Keratinocyte (primary cell): ENCODE measurements at regions not wholly inside any gene's neighbourhood (a gene's known extent, or its start where the extent isn't known, plus 50 kb on each side); places are given as distances from the start of the nearest gene placed in this dataset.

ENCODE experiments used
- DNase-seq: peaks from one replicate; pipeline ENCODE4 v3.0.0-alpha.2; 2011; ENCODE audit warnings: low read depth, missing footprints, low spot score
- FAIRE-seq: peaks from 2 replicates; lab custom pipeline; 2011; peaks lifted over from hg19 to GRCh38; lab: Jason Lieb, UNC
- H2AFZ ChIP-seq: 2 replicates; pipeline ENCODE4 v1.6.0; 2012; ENCODE audit warnings: low read length, control low read depth, inconsistent platforms; ENCODE audit not compliant: control insufficient read depth
- H3K27ac ChIP-seq: 2 replicates; pipeline ENCODE4 v1.5.1; 2011; ENCODE audit warnings: low read length; ENCODE audit not compliant: control insufficient read depth, insufficient read depth
- H3K27me3 ChIP-seq: 3 replicates; pipeline ENCODE4 v1.6.0; 2011; ENCODE audit warnings: low read length; ENCODE audit not compliant: control insufficient read depth, insufficient read depth; ENCODE audit errors: extremely low read depth
- H3K36me3 ChIP-seq, 2 experiments: 2 replicates in 1 of 2; 3 replicates in 1 of 2; pipeline ENCODE4 v1.5.1; 2011; ENCODE audit warnings: low read length in 2 of 2, mild to moderate bottlenecking in 1 of 2; ENCODE audit not compliant: control insufficient read depth in 2 of 2, insufficient read depth in 2 of 2; ENCODE audit errors: extremely low read depth in 1 of 2
- H3K4me1 ChIP-seq: 3 replicates; pipeline ENCODE4 v1.5.1; 2011; ENCODE audit warnings: low read length; ENCODE audit not compliant: control insufficient read depth, insufficient read depth; ENCODE audit errors: extremely low read depth
- H3K4me2 ChIP-seq: 3 replicates; pipeline ENCODE4 v1.6.0; 2011; ENCODE audit warnings: low read depth, low read length; ENCODE audit not compliant: control insufficient read depth, insufficient read depth; ENCODE audit errors: extremely low read depth
- H3K4me3 ChIP-seq, 3 experiments: fragments of 200-600 bp in 1 of 3; sonication (generic) in 1 of 3; 2 replicates in 2 of 3; 3 replicates in 1 of 3; pipeline ENCODE4 v1.5.1; 2011 to 2016; ENCODE audit warnings: low read length in 3 of 3, mild to moderate bottlenecking in 3 of 3, control low read depth in 2 of 3, inconsistent platforms in 1 of 3, low read depth in 1 of 3, mixed read lengths in 1 of 3, mixed run types in 1 of 3, moderate library complexity in 1 of 3; ENCODE audit not compliant: control insufficient read depth in 2 of 3, insufficient read depth in 2 of 3; ENCODE audit errors: extremely low read depth in 1 of 3
- H3K79me2 ChIP-seq: 2 replicates; pipeline ENCODE4 v1.6.0; 2012; ENCODE audit warnings: low read length; ENCODE audit not compliant: control insufficient read depth, insufficient read depth
- H3K9ac ChIP-seq: 3 replicates; pipeline ENCODE4 v1.6.0; 2011; ENCODE audit warnings: low read length; ENCODE audit not compliant: control insufficient read depth, insufficient read depth; ENCODE audit errors: extremely low read depth
- H3K9me1 ChIP-seq: 3 replicates; pipeline ENCODE4 v1.6.0; 2011; ENCODE audit warnings: low read length; ENCODE audit not compliant: control insufficient read depth, insufficient read depth; ENCODE audit errors: extremely low read depth
- H3K9me3 ChIP-seq: 2 replicates; pipeline ENCODE4 v1.5.1; 2012; ENCODE audit warnings: low read depth, low read length; ENCODE audit not compliant: control insufficient read depth
- H4K20me1 ChIP-seq: 3 replicates; pipeline ENCODE4 v1.6.0; 2011; ENCODE audit warnings: low read length; ENCODE audit not compliant: control insufficient read depth, insufficient read depth; ENCODE audit errors: extremely low read depth
- EZH2 ChIP-seq: IDR thresholded peaks from one replicate; pipeline ENCODE4 v1.6.1; 2012; ENCODE audit warnings: inconsistent platforms, mild to moderate bottlenecking, low read length, moderate library complexity
- dilution Hi-C: fragments of 300-500 bp; cut with MboI; formaldehyde crosslinking; loops from one replicate; pipeline ENCODE4 v1.7.0; 2020; ENCODE audit warnings: low sequenced_read_pairs; ENCODE audit not compliant: extremely low pct_ligation_motif_present
- TF ChIP-seq, protein P1 (sequence below), 3 experiments: IDR thresholded peaks in 1 of 3; conservative IDR thresholded peaks in 1 of 3; optimal IDR thresholded peaks in 1 of 3; 2 replicates in 2 of 3; 3 replicates in 1 of 3; pipeline versions ENCODE3 to v1.5.1; 2011; ENCODE audit warnings: low read length in 3 of 3, mild to moderate bottlenecking in 3 of 3, moderate library complexity in 2 of 3, control low read depth in 1 of 3, inconsistent platforms in 1 of 3; ENCODE audit not compliant: insufficient read depth in 2 of 3; ENCODE audit errors: extremely low read depth in 1 of 3

DNA sequence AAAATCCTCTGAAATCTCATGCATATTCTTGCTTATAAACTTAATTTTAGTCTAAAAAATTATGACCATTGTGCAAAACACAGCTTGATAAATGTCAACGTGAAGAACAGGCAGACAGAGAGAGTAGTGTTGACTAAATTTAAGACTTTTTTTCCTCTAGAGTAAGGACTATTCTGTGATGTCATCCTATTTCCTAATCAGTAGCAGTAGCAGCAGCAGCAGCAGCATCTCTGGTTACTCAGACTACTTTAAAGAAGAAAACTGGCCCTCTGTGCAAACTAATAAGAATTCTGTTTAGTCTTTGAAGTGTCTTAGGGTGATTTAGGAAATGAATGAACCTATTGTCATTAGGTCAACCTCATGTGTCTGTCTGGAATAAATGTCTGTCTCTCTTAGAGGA lies 403.0 kb downstream of the HINT1 start:
- H3K79me2 ChIP-seq, result no peaks in the 10 kb centered on the region
- no peaks in the 10 kb centered on the region for H4K20me1 ChIP-seq
- no peak overlapping the region for H3K27ac ChIP-seq
- no peak for DNase-seq
- TF ChIP-seq, protein P1, sequence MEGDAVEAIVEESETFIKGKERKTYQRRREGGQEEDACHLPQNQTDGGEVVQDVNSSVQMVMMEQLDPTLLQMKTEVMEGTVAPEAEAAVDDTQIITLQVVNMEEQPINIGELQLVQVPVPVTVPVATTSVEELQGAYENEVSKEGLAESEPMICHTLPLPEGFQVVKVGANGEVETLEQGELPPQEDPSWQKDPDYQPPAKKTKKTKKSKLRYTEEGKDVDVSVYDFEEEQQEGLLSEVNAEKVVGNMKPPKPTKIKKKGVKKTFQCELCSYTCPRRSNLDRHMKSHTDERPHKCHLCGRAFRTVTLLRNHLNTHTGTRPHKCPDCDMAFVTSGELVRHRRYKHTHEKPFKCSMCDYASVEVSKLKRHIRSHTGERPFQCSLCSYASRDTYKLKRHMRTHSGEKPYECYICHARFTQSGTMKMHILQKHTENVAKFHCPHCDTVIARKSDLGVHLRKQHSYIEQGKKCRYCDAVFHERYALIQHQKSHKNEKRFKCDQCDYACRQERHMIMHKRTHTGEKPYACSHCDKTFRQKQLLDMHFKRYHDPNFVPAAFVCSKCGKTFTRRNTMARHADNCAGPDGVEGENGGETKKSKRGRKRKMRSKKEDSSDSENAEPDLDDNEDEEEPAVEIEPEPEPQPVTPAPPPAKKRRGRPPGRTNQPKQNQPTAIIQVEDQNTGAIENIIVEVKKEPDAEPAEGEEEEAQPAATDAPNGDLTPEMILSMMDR (optimal IDR thresholded peaks at IDR 0.05 in 1 of 3, IDR thresholded peaks at IDR 0.05 in 1 of 3, conservative IDR thresholded peaks at IDR 0.05 in 1 of 3; ENCODE audit: extremely low read depth in 1 of 3, insufficient read depth in 2 of 3, low read length in 3 of 3), result no peak
- no peak for TF ChIP-seq EZH2
- H3K4me3 ChIP-seq, result no peak overlapping the region
- no peaks in the 10 kb centered on the region for H3K27me3 ChIP-seq
- H2AFZ ChIP-seq, result no peak overlapping the region
- no peak overlapping the region for H3K4me2 ChIP-seq
- H3K36me3 ChIP-seq, result no peaks in the 10 kb centered on the region
- H3K9me3 ChIP-seq, result no peaks in the 10 kb centered on the region
- no peaks in the 10 kb centered on the region for H3K9me1 ChIP-seq
- no peak for FAIRE-seq
- dilution Hi-C loops, result no loop called here
- H3K4me1 ChIP-seq, result no peaks in the 10 kb centered on the region
- no peak overlapping the region for H3K9ac ChIP-seq

DNA sequence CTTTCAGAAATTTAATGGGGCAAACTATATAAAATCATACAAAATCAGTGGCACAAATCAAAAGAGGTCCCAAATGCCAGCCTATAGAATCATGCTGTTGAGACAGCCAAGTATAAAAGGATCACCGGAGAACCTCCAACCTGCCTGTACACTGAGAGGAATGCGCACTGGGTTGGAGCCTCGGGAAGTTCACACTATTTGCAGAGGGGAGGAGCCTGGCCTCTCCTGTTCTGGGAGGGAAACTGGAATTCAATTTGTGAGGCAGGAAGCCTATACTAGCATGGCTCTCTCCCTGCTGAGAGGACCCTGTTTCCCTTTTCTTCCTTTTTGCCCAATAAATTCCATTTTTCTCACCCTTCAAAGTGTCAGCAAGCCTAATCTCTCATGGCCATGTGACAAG lies 406.0 kb downstream of the HINT1 start:
- Histone ChIP-seq H3K27ac (no peak overlapping the region), H4K20me1 (no peaks in the 10 kb centered on the region), H3K9ac (no peak overlapping the region), H3K79me2 (no peaks in the 10 kb centered on the region), H2AFZ (no peak overlapping the region), H3K4me3 (no peak overlapping the region), H3K4me2 (no peak overlapping the region), H3K27me3 (no peaks in the 10 kb centered on the region), H3K4me1 (no peaks in the 10 kb centered on the region), H3K9me3 (no peaks in the 10 kb centered on the region), H3K36me3 (no peaks in the 10 kb centered on the region), H3K9me1 (no peaks in the 10 kb centered on the region)
- dilution Hi-C loops, result no loop called here
- TF ChIP-seq, protein P1 (optimal IDR thresholded peaks at IDR 0.05 in 1 of 3, IDR thresholded peaks at IDR 0.05 in 1 of 3, conservative IDR thresholded peaks at IDR 0.05 in 1 of 3; ENCODE audit: extremely low read depth in 1 of 3, insufficient read depth in 2 of 3, low read length in 3 of 3), result no peak
- TF ChIP-seq EZH2, result no peak
- DNase-seq, result no peak
- no peak for FAIRE-seq
